OCI-LY3 (cell line): ENCODE measurements at regions not wholly inside any gene's neighbourhood (a gene's known extent, or its start where the extent isn't known, plus 50 kb on each side); places are given as distances from the start of the nearest gene placed in this dataset.

Source experiments
- H2AFZ ChIP-seq: fragments of 200-600, 300-600 bp; shearing (Covaris generic); 2 replicates; pipeline ENCODE4 v1.6.0; 2014; ENCODE audit warnings: antibody characterized with exemption, low read depth, low read length
- H3K27ac ChIP-seq: fragments of 200-600, 300-600 bp; sonication (generic); 2 replicates; pipeline ENCODE4 v1.5.1; 2014; ENCODE audit warnings: mild to moderate bottlenecking, low read length, moderate library complexity, mixed read lengths
- H3K27me3 ChIP-seq: fragments of 200-600, 300-600 bp; sonication (generic); 2 replicates; pipeline ENCODE4 v1.6.1; 2014; ENCODE audit warnings: low read depth, low read length, mixed read lengths
- H3K36me3 ChIP-seq: fragments of 200-600, 300-600 bp; sonication (generic); replicated peaks from 2 replicates; pipeline ENCODE3; 2014; ENCODE audit warnings: low read depth, low read length, mixed read lengths
- H3K4me1 ChIP-seq: fragments of 300-600, 200-600 bp; sonication (generic); 2 replicates; pipeline ENCODE4 v1.6.1; 2014; ENCODE audit warnings: low read length, mixed read lengths
- H3K4me2 ChIP-seq: fragments of 200-600, 300-600 bp; sonication (generic); 2 replicates; pipeline ENCODE4 v1.6.1; 2014; ENCODE audit warnings: low read length, mixed read lengths
- H3K4me3 ChIP-seq: fragments of 300-600, 200-600 bp; sonication (generic); 2 replicates; pipeline ENCODE4 v1.5.1; 2014; ENCODE audit warnings: antibody characterized with exemption, mild to moderate bottlenecking, low read length, moderate library complexity
- H3K79me2 ChIP-seq: fragments of 300-600, 200-600 bp; shearing (Covaris generic); 2 replicates; pipeline ENCODE4 v1.6.1; 2014; ENCODE audit warnings: mild to moderate bottlenecking, low read length, mixed read lengths
- H3K9ac ChIP-seq: fragments of 300-600, 200-600 bp; shearing (Covaris generic); 2 replicates; pipeline ENCODE4 v1.6.0; 2014; ENCODE audit warnings: mild to moderate bottlenecking, low read length, moderate library complexity
- H3K9me3 ChIP-seq: fragments of 200-600, 300-600 bp; shearing (Covaris generic); 2 replicates; pipeline ENCODE4 v1.6.1; 2014; ENCODE audit warnings: low read length, mixed read lengths; ENCODE audit not compliant: insufficient read depth
- H4K20me1 ChIP-seq: fragments of 200-600, 300-600 bp; sonication (generic); 2 replicates; pipeline ENCODE4 v1.6.1; 2016; ENCODE audit warnings: low read length, mixed read lengths; ENCODE audit not compliant: insufficient read depth
- EZH2phosphoT487 ChIP-seq: fragments of 200-600 bp; shearing (Covaris generic); IDR thresholded peaks from 2 replicates; pipeline ENCODE4 v1.6.1; 2018; ENCODE audit warnings: antibody characterized with exemption, mixed run types, low read depth
- TF ChIP-seq, protein P1 (sequence below): fragments of 200-600, 300-600 bp; sonication (generic); IDR thresholded peaks from 2 replicates; pipeline ENCODE4 v1.5.1; 2014; ENCODE audit warnings: antibody characterized with exemption, low read length, low read depth

GRCh38 chr10:10434312-10434711 lies 583.4 kb upstream of the CELF2 start:
- Histone ChIP-seq H4K20me1 (no peaks in the 10 kb centered on the region), H3K4me2 (no peak overlapping the region), H3K36me3 (no peaks in the 10 kb centered on the region), H3K9ac (no peak overlapping the region), H3K4me3 (no peak overlapping the region), H3K9me3 (no peaks in the 10 kb centered on the region), H3K4me1 (no peaks in the 10 kb centered on the region), H3K27ac (no peak overlapping the region), H3K27me3 (no peaks in the 10 kb centered on the region), H3K79me2 (no peaks in the 10 kb centered on the region), H2AFZ (no peak overlapping the region)
- TF ChIP-seq, protein P1, sequence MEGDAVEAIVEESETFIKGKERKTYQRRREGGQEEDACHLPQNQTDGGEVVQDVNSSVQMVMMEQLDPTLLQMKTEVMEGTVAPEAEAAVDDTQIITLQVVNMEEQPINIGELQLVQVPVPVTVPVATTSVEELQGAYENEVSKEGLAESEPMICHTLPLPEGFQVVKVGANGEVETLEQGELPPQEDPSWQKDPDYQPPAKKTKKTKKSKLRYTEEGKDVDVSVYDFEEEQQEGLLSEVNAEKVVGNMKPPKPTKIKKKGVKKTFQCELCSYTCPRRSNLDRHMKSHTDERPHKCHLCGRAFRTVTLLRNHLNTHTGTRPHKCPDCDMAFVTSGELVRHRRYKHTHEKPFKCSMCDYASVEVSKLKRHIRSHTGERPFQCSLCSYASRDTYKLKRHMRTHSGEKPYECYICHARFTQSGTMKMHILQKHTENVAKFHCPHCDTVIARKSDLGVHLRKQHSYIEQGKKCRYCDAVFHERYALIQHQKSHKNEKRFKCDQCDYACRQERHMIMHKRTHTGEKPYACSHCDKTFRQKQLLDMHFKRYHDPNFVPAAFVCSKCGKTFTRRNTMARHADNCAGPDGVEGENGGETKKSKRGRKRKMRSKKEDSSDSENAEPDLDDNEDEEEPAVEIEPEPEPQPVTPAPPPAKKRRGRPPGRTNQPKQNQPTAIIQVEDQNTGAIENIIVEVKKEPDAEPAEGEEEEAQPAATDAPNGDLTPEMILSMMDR: no peak
- TF ChIP-seq EZH2phosphoT487: no peak

- Histone ChIP-seq H3K36me3 (no peaks in the 10 kb centered on the region), H3K4me2 (no peak overlapping the region), H3K79me2 (no peaks in the 10 kb centered on the region), H3K9me3 (no peaks in the 10 kb centered on the region), H2AFZ (no peak overlapping the region), H3K4me3 (no peak overlapping the region), H3K27ac (no peak overlapping the region), H3K9ac (no peak overlapping the region), H3K27me3 (no peaks in the 10 kb centered on the region), H3K4me1 (no peaks in the 10 kb centered on the region), H4K20me1 (no peaks in the 10 kb centered on the region)
- TF ChIP-seq, protein P1: no peak
- TF ChIP-seq EZH2phosphoT487: no peak
These were observed 579.8 kb upstream of the CELF2 start for GRCh38 chr10:10437886-10438285.

DNA sequence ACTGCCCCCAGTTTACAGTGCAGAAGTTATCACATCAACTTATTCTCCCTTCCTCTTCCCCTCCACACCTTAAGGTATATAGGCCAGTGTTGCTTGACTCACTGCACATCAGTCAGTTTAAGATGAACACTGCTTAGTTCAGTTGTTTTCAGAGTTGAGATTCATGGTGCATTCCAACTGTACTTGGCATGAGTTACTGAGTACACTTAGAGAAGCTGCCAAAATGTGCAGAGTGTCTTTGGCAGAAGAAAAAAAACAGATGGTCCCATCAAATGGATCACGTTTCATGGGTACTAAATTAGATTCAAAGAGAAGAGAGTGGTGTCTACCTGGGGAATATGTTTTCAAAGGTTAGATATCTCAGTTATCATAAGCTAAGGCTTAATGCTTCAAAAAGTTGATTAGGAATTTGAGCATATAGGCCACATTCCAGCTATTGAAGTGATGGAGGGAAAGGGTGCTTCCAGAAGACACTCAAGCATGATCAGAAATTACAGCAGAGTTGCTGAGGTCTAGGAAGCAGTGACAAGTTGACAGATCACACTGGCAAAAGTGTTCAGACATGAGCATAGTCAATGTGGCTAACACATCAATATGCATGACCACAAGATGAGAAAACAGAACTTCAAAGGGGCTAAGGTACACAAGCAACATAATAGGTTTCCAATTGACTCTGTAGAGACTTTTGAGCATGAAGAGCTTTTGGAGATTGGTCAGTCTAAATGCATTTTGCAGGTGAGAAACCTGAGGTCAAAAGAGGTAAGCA lies 579.2 kb upstream of the CELF2 start:
- Histone ChIP-seq H3K27ac (no peak overlapping the region), H3K9ac (no peak overlapping the region), H3K27me3 (no peaks in the 10 kb centered on the region), H3K4me3 (no peak overlapping the region), H3K36me3 (no peaks in the 10 kb centered on the region), H3K79me2 (no peaks in the 10 kb centered on the region), H3K9me3 (no peaks in the 10 kb centered on the region), H3K4me1 (no peaks in the 10 kb centered on the region), H3K4me2 (no peak overlapping the region), H4K20me1 (no peaks in the 10 kb centered on the region), H2AFZ (no peak overlapping the region)
- TF ChIP-seq, protein P1: no peak
- no peak for TF ChIP-seq EZH2phosphoT487

GRCh38 chr10:10456856-10457255 lies 560.8 kb upstream of the CELF2 start:
- TF ChIP-seq EZH2phosphoT487: no peak
- TF ChIP-seq, protein P1: no peak
- no peak overlapping the region for H3K9ac ChIP-seq
- no peaks in the 10 kb centered on the region for H3K79me2 ChIP-seq
- no peaks in the 10 kb centered on the region for H4K20me1 ChIP-seq
- no peak overlapping the region for H3K27ac ChIP-seq
- H2AFZ ChIP-seq: no peak overlapping the region
- H3K4me3 ChIP-seq: no peak overlapping the region
- H3K36me3 ChIP-seq: no peaks in the 10 kb centered on the region
- H3K9me3 ChIP-seq: no peaks in the 10 kb centered on the region
- H3K27me3 ChIP-seq: no peaks in the 10 kb centered on the region
- H3K4me2 ChIP-seq: no peak overlapping the region
- no peaks in the 10 kb centered on the region for H3K4me1 ChIP-seq
